Amygdala (tissue), 56 donors: ENCODE measurements at regions not wholly inside any gene's neighbourhood (a gene's known extent, or its start where the extent isn't known, plus 50 kb on each side); places are given as distances from the start of the nearest gene placed in this dataset.

Experiments
- DNase-seq, 56 donors: peaks; one replicate each; lab custom pipeline; 2025; lab: John Stamatoyannopoulos, UW

DNA sequence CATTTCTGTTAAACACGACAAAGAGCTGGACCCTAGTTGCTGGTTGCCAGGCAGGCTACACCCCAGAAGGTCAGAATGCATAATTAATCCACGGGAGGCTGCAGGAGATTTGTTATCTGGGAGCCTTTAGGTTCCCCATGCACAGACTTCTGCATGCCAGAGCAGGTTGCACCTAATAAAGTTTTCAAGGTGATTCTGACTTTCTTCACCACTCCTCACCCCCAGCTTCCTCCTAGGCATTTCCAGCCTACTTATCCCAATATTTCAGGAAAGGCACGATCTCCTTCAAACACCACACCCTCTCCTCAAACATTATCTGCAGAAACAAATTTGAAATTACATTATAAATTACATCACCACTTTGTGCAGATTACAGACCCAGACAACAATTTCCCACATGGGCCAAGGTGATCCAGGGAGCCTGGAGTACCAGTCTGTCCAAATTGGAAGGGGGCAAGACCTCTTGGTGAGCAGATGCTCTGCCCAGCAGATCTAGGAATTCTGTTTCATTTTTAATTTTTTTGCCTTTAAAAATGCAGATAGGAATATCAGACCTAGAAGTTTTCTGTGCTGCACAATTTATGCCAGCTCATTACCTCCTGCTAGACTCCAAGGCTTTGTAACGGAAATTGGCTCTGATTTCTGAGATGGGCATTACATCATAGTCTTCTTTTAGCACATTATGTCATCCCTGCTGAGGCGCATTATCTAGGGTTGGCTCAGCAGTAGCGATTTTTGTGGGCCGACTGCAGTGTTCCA, 363.4 kb upstream of the SLC30A5 start:
- DNase-seq, result peak in 46 of 56 donors; percentile 3 to 88 (median 50)

DNA sequence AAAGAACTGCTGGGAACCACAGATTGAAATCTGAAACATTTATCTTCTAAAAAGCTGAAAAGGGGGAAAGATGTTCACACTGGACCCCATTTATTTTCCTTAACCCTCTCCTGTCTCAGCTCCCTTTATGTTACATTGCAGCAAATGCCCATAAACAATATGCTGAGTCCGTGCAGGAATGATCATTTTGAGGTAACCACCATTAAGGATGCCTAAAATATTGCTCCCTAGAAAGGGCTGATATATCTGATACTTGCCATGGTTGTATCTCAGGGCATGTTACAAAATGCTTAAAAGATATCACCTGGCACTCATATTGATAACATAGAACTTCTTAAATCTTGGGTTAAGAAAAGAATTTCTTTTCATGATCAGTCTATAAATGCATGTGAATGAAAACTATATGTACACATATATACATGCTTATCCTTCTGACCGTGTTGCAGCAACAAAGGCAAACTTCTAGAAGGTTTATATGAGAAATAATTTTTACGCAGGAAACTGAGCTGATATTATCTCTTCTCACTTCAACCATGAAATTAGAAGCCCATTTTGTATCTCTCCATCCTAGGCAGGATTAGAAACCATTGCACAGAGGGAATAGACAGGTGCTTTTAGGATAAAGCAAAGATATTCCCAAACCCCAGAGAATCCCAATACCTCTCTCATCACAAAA, 362.7 kb upstream of the SLC30A5 start:
- no peak for DNase-seq

DNA sequence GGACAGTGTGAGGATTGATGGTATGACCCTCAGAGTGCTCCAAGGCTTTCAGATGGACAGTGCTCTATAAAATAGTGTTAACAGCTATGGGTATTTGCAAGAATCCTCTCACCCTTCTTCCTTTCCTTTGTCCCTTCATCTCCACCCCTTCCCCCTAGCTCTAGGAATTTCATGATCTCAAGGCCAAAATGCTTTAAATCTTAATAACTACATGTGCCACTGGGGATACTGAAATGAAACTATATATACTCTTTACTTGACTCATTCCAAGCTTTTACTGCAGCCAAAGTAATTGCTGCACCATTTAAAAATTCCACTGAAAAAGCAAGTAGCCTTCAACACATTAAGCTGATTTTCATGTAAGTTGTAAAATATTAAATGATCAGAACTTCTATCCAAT, 361.6 kb upstream of the SLC30A5 start:
- DNase-seq, result no peak

DNA sequence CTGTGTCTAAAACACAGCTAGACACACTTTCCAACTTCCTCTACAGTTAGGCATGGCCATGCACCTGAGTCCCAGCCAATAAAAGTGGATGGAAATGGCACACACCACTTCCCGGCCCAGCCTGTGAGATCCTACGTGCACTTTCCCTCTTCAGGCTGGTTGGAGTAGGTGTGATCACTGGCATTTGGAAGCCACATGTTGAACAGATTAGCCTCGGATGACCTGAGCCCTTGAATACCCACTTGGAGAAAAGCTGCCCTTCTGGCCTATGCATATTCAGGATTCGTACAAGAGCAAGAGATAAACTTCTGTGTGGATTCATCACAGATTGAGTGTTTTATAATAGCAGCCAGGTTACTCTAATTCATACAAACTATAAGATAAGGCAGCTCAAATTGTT, 359.0 kb upstream of the SLC30A5 start:
- no peak for DNase-seq

DNA sequence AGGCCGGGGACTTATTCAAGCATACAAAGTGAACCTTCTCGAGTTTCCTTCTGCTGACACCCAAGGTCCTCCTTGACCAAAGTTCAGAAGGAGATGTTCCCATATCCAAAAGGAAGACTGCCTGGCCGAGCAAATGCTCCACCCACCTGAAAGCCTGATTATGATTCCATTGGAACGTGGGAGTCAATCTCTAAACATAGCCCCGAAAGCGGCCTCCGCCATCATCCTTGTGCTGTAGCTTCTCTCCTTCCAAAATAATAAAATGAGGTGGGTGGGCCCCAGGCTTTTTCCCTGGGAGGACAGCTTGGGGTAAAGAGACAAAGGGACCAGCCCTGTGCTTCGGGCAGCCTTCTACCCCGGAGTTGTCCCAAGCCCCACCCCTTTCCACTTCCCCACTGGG, 355.6 kb upstream of the SLC30A5 start:
- DNase-seq, result peak in 4 of 56 donors; percentile 7 to 36 (median 12)

DNA sequence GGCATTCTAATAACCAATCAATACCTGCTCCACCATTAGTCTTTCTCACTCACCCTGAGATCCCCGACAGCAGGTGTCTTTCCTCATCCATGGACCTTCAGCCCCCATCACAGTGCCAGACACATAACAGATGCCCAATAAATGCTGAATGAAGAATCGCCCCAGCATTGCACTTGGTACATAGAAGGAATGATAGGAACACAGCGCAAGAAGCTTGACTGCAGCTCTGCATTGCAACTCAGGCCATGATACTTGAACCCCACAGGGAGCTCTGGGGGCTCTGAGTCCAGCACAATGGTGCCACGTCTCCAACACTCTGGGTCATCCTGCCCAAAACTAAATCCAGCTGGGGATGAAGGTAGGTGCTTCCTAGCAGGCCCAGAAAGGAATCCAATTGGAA, 355.0 kb upstream of the SLC30A5 start:
- DNase-seq, result no peak

DNA sequence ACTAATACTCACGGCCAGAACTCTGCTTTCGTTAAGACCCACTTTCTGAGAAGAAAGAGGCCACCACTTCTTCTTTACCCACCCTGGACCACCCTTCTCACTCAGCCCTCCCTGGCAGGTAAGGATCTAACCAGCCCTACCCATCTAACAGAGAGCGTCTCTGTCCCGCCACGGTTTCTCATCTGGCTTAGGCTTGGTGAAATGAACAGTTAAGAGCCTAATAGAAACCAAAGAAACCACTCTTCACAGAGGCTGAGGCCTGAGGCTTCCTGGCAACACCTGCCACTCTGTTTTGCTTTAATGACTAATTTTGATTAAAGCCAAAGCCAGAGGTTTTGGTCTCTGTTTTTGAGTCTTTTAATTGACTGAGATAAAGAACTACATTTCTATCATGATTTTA, 354.1 kb upstream of the SLC30A5 start:
- DNase-seq, result no peak

DNA sequence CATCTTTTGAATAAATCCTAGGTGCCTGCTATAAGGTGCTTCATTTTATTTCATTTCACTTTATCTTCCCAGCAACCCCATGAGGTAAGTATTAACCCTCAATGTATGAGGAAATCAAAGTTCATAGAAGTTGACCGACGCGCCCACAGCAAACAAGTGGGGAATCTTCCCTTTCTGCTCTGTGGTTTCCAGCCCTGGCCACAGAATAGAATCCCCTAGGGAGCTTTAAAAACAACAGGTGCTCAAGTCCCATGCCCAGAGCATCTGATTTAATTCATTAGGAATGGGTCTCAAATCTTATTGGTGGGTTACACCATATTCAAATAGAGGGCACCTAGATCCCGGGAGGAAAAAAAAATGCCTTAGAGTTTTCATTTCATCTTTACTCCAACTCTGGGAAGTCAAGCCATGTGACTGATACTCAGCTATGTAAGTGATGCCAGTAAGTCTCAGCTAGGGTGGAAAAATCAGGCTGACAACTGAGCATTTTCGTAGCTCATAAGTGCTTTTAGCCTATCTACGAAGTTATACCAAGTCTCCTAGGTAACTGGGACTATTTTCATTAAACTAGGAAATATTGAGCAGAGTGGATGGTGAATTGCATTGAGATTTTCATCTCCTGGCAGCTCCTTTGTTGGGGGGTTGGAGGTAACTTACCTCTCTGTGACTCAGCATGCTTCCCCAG, 353.4 kb upstream of the SLC30A5 start:
- DNase-seq, result no peak

DNA sequence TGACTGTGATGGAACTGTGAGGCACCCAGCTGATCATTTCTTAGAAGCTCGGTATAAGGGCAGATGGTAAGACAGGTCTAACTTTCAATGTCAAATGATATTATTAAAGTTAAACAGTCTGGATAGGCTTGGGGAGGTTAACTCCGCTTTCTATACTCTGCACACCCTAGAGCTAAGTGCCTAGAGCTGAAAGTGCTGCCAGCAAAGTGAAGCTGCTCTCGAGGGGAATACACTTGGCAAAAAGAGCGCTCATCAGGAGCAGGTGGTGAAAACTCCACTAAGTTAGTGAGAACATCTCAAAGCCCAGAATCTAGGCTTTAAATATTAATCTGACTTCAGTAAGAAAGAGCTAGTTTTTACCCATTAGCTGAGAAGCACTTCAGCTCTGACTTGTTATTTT, 349.6 kb upstream of the SLC30A5 start:
- DNase-seq, result no peak

DNA sequence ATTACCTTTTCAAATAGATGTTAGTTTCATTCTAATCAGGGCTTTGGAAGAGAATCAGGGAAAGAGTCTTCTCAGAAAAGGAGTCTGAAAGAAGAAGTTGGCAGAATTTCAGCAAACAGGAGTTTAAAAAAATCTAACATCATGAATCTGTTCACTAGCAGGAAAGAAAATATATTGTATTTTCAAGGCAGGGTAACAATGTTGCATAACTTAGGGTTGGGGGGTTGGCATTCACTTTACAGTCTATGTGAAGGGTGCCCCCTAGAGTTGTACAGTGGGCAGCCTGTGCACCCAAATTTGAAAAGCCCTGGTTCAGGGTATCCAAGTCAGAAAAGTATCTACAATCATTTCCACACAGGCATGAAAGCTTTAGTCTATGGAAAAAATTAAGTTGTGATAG, 348.4 kb upstream of the SLC30A5 start:
- DNase-seq, result peak in 10 of 56 donors; percentile 3 to 34 (median 12)

DNA sequence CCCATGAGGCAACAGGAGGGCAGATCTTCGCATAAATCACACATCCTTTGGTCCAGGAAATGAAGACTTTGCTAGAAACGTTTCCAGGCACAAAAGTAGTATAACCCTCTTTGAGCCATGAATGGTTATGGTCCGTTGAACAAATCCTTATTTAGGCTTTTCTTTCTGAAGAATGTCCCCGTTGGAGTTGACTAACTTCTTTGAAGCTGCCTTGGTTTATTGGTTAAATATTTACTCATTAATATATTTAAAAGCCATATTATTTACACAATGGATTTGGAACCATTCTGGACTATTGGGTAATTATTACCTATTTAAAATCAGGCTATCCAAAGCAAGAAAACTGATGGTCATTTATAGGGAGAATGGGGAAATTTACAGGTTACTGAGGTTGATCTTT, 347.6 kb upstream of the SLC30A5 start:
- DNase-seq, result no peak

DNA sequence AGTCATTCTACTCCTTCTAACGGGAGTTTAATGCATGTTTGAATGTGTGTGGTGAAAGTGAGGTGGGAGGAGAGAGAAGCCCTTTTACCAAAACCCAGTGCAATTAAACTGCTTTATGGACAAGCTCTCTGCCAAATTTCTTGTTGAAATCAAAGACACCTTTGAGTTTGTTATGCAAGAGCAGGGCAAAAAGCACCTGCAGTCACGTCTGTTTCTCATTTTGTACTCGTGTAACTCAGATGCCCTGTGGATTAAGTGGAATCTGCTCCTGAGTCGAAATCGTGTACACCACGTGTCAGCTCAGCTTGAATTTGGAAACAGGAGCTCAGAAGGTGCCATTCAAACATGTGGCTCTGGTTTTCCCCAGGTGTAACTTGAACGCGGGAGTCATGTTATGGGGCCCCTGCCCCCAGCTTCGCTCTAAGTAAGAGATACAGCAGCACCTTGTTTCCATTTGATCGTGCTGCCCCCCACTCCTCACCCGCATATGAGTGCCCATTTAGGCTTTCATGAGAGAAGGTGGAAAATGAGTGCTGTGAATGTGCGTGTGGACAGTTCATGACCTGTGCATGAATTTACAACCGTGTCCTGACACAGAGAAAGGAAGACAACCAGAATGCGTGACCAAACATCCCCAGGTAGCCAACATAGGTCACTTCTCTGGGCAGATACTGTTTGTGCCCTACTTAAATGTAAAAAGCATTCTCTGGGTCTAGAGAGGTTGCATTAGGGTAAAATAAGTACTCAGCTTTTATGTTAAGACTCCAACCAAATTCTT, 347.0 kb upstream of the SLC30A5 start:
- no peak for DNase-seq

DNA sequence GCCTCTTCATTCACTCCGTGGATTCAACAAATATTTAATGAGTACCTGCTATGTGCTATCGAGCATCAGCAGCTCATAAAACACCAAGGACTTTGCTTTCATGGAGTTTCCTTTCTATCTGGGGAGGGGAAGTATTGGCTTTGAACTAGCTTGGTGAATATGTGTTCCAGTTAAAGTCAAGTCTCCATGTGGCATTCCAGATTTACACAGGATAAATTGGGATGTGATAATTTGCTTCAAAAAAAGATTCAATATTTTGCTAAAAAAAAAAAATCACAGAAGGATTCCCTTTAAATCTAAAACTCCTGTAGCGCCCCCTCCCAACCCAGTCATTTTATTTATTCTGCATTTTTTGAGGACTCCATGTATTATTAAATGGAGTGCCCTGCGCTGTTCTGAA, 346.3 kb upstream of the SLC30A5 start:
- DNase-seq, result no peak

DNA sequence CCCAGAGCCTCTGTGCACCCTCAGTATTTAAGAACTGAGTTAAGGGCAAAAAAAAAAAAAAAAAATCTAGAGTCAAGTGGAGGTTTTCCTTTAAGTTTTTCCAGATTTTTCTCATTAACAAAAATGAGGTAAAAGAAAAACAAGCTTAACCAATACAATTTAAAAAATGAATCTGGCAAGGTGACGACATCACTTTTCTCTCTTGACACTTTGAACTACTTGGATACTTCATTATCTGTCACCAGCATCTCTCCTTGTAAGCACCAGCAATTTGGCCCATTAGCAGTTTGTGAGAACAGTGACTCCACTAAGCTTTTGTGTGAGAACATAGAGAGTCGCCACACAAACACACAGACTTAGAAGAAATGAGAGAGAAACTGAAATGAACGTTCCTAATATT, 345.7 kb upstream of the SLC30A5 start:
- DNase-seq, result no peak

DNA sequence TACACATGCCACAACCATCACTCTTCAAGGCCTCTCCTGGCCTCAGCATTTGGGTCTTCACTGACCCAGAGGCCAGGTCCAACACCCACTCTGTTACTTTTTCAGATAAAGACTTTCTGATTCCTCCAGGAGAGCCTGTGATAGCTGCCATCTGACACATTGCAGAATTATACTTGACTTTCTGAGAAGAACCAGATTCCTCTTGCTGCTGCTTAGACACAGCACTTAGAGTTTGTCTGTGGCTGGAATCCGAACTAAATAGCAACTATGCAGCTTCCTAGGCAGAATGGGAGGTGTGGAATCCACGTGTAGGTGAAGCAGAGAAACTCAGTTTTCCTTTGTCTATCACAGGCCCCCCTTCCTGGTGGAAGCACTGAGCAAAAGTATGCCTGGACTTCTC, 344.7 kb upstream of the SLC30A5 start:
- no peak for DNase-seq

DNA sequence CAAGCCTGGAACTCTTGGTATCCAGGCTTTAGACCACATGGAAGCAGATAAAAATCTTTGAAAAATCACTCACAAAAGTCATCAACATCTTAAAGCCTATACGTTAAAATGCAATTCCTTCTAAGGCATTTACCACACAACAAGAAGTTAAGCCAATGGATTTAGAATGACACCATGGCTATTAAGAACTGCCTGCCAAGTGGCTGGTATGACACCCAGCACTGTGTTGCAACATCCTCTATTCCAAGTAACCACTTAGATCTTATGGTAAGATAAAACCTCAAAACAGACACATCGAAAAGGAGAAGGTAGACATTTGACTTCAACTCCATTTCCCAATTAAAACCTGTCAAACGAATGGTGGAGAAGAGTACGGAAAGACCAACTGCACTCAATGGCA, 344.2 kb upstream of the SLC30A5 start:
- DNase-seq, result no peak

DNA sequence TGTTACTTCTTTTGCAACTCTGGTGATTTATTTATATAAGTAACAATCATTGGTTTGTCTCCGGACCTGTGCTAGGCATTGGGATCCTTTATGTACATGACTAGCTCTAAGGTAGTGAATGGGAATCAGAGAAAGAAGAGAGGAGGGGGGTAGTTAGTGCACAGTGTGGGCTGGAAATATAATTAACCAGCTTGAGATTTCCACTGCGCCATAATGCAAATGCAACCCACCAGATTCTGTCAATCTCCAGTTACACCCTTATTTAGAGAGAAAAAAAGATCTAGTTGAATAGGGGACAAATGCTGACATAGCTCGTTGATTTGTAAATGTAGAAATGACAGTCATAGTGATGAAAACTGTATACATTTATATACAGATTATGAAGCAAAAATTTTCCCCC, 342.2 kb upstream of the SLC30A5 start:
- DNase-seq, result no peak

DNA sequence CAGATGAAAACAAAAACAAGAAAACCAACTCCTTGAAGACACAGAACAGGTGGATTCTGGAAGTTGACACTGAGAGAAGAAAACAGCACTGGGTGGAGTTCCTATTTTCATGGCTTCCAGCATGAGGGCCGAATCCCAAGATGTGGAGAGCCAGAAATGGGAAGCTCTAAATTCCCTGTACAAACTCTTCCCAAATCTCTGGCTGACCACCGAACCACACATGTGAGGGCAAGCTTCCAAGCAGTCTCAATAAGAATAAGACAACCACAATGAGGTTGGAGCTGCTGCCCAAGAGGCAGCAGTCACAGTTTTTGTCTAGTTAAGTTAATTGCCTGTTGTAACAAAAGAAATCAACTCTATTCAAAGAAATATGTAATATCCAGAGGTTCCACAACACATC, 339.3 kb upstream of the SLC30A5 start:
- DNase-seq, result no peak

DNA sequence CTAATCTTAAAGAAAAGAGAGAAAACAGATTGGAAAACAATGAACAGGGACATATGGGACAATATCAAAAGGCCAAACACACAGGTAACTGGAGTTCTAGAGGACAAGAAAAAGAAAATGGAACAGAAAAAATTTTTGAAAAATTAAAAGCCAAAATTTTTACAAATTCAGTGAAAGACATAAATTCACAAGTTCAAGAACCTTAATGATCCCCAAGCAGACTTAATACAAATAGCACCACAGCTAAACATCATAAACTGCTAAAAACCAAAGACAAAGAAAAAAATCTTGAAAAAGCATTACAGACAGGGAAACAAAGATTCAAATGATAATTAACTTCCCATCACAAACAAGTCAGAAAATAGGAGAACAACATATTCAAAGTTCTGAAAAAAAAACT, 338.5 kb upstream of the SLC30A5 start:
- DNase-seq, result no peak

DNA sequence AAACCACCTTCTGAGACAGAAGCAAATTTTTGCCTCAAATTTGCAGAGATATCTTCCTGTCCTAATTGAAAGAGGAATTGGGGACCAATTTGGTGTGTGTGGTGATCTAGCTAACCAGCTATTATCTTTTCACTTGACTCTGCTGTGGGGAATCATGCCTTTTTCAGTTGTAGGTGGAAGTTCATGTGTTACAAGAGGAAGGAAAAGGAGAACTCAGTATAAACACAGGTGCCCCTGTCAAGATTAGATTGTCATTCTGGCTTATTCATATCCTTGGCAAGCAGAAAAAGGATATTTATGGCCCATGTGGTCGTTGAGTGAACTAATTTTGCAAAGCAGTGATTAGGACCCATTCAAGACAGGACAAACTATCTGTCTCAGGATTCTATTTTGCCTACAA, 336.8 kb upstream of the SLC30A5 start:
- DNase-seq, result no peak

DNA sequence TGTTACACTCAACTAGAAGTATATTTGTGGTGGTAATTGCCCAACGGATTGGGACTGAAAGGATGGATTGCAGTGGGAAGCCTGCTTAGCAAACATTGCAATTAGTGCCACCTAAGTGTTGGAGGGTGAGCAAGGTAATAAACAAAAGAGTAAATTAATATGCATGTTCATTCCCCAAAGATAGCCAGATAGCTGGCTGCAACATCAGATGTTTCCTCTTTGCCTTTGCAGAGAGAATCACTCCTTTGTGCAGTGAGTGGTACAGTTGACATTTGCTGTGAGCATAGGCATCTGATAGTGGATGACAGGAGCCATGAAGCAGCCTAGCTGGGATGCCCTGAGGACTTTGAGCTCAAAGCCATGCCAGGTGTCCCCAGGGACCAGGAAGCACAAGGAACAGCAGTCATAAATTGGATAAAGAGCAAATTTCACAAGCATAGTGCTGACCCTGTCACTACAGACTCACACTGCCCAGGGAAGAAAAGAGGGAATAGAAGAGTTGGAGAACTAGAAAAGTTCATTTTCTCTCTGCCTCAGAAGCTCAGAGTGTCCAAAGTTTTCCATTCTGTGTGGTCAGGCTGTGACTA, 336.1 kb upstream of the SLC30A5 start:
- no peak for DNase-seq
